OCI-LY3 (cell line): ENCODE measurements at regions not wholly inside any gene's neighbourhood (a gene's known extent, or its start where the extent isn't known, plus 50 kb on each side); places are given as distances from the start of the nearest gene placed in this dataset.

Experiments
- EZH2phosphoT487 ChIP-seq: fragments of 200-600 bp; shearing (Covaris generic); IDR thresholded peaks from 2 replicates; pipeline ENCODE4 v1.6.1; 2018; ENCODE audit warnings: antibody characterized with exemption, mixed run types, low read depth
- TF ChIP-seq, protein P1 (sequence below): fragments of 200-600, 300-600 bp; sonication (generic); IDR thresholded peaks from 2 replicates; pipeline ENCODE4 v1.5.1; 2014; ENCODE audit warnings: antibody characterized with exemption, low read length, low read depth

DNA sequence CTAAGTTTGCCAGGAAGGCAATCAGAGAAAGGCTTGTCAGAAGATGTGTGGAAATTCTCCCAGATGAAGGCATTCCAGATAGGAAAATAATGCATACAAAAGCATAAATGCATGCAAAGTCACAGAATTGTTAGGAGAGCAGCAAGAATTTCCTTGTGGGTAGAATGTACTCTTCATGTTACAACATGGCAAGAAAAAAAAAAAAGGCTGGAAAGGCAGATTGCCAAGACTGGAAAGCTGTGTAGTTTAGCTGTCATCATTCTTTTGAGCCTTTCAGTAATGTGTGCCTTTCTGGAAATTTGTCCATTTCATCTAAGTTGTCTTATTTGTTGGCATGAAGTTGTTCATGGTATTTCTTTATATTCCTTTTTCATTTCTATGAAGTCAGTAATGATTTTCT is 71.0 kb upstream of the EFCAB3 start:
- TF ChIP-seq, protein P1, sequence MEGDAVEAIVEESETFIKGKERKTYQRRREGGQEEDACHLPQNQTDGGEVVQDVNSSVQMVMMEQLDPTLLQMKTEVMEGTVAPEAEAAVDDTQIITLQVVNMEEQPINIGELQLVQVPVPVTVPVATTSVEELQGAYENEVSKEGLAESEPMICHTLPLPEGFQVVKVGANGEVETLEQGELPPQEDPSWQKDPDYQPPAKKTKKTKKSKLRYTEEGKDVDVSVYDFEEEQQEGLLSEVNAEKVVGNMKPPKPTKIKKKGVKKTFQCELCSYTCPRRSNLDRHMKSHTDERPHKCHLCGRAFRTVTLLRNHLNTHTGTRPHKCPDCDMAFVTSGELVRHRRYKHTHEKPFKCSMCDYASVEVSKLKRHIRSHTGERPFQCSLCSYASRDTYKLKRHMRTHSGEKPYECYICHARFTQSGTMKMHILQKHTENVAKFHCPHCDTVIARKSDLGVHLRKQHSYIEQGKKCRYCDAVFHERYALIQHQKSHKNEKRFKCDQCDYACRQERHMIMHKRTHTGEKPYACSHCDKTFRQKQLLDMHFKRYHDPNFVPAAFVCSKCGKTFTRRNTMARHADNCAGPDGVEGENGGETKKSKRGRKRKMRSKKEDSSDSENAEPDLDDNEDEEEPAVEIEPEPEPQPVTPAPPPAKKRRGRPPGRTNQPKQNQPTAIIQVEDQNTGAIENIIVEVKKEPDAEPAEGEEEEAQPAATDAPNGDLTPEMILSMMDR, result no peak
- no peak for TF ChIP-seq EZH2phosphoT487
